ENCODE measurements at regions not wholly inside any gene's neighbourhood (a gene's known extent, or its start where the extent isn't known, plus 50 kb on each side); places are given as distances from the start of the nearest gene placed in this dataset.

GRCh38 chr1:22289307-22289995 lies 146.6 kb upstream of the WNT4 start:
- H3K27ac ChIP-seq (ENCODE audit: low read depth, low read length) = no peak overlapping the region
- H3K27me3 ChIP-seq (ENCODE audit: control insufficient read depth, insufficient read depth, low read length) = peaks cover 2% of the 10 kb centered on the region
- H3K4me3 ChIP-seq (ENCODE audit: low read length) = no peak overlapping the region

GRCh38 chr1:22290157-22290556 lies 147.3 kb upstream of the WNT4 start:
- H3K27ac ChIP-seq (ENCODE audit: low read depth, low read length) = no peak overlapping the region
- no peaks in the 10 kb centered on the region for H3K36me3 ChIP-seq (ENCODE audit: control insufficient read depth, insufficient read depth, low read length)
- H3K4me3 ChIP-seq (ENCODE audit: low read length) = no peak overlapping the region
- no peaks in the 10 kb centered on the region for H3K4me1 ChIP-seq (ENCODE audit: control insufficient read depth, insufficient read depth, low read length)
- peaks cover 2% of the 10 kb centered on the region for H3K27me3 ChIP-seq (ENCODE audit: control insufficient read depth, insufficient read depth, low read length)
- H3K9ac ChIP-seq (ENCODE audit: low read length) = no peak overlapping the region

More at GRCh38 chr1:22289307-22289995, 146.6 kb upstream of the WNT4 start:
- Histone ChIP-seq H3K36me3 (ENCODE audit: control insufficient read depth, insufficient read depth, low read length) (no peaks in the 10 kb centered on the region), H3K4me1 (ENCODE audit: control insufficient read depth, insufficient read depth, low read length) (no peaks in the 10 kb centered on the region), H3K9ac (ENCODE audit: low read length) (no peak overlapping the region)

- H3K27ac ChIP-seq (ENCODE audit: low read depth, low read length) = no peak overlapping the region
- H3K4me3 ChIP-seq (ENCODE audit: low read length) = no peak overlapping the region
- H3K36me3 ChIP-seq (ENCODE audit: control insufficient read depth, insufficient read depth, low read length) = no peaks in the 10 kb centered on the region
- no peak overlapping the region for H3K9ac ChIP-seq (ENCODE audit: low read length)
- H3K27me3 ChIP-seq (ENCODE audit: control insufficient read depth, insufficient read depth, low read length) = peaks cover 2% of the 10 kb centered on the region
- no peaks in the 10 kb centered on the region for H3K4me1 ChIP-seq (ENCODE audit: control insufficient read depth, insufficient read depth, low read length)
Observed at GRCh38 chr1:22290611-22291010, 147.7 kb upstream of the WNT4 start.

- H3K27ac ChIP-seq (ENCODE audit: low read depth, low read length) = no peak overlapping the region
- no peaks in the 10 kb centered on the region for H3K36me3 ChIP-seq (ENCODE audit: control insufficient read depth, insufficient read depth, low read length)
- no peak overlapping the region for H3K9ac ChIP-seq (ENCODE audit: low read length)
- H3K27me3 ChIP-seq (ENCODE audit: control insufficient read depth, insufficient read depth, low read length) = peaks cover 2% of the 10 kb centered on the region
- H3K4me1 ChIP-seq (ENCODE audit: control insufficient read depth, insufficient read depth, low read length) = no peaks in the 10 kb centered on the region
- no peak overlapping the region for H3K4me3 ChIP-seq (ENCODE audit: low read length)
Observed at GRCh38 chr1:22291057-22291456, 148.2 kb upstream of the WNT4 start.

GRCh38 chr1:22291494-22291893 lies 148.6 kb upstream of the WNT4 start:
- Histone ChIP-seq H3K4me1 (ENCODE audit: control insufficient read depth, insufficient read depth, low read length) (no peaks in the 10 kb centered on the region), H3K27me3 (ENCODE audit: control insufficient read depth, insufficient read depth, low read length) (peaks cover 2% of the 10 kb centered on the region), H3K4me3 (ENCODE audit: low read length) (no peak overlapping the region), H3K36me3 (ENCODE audit: control insufficient read depth, insufficient read depth, low read length) (no peaks in the 10 kb centered on the region), H3K27ac (ENCODE audit: low read depth, low read length) (no peak overlapping the region), H3K9ac (ENCODE audit: low read length) (no peak overlapping the region)

- no peak overlapping the region for H3K4me3 ChIP-seq (ENCODE audit: low read length)
- H3K36me3 ChIP-seq (ENCODE audit: control insufficient read depth, insufficient read depth, low read length) = no peaks in the 10 kb centered on the region
- H3K27me3 ChIP-seq (ENCODE audit: control insufficient read depth, insufficient read depth, low read length) = peaks cover 2% of the 10 kb centered on the region
- no peak overlapping the region for H3K9ac ChIP-seq (ENCODE audit: low read length)
- no peaks in the 10 kb centered on the region for H3K4me1 ChIP-seq (ENCODE audit: control insufficient read depth, insufficient read depth, low read length)
- no peak overlapping the region for H3K27ac ChIP-seq (ENCODE audit: low read depth, low read length)
Observed at GRCh38 chr1:22292011-22292788, 149.3 kb upstream of the WNT4 start.

GRCh38 chr1:22295396-22295795 lies 152.5 kb upstream of the WNT4 start:
- no peak overlapping the region for H3K27ac ChIP-seq (ENCODE audit: low read depth, low read length)
- H3K9ac ChIP-seq (ENCODE audit: low read length) = no peak overlapping the region
- H3K27me3 ChIP-seq (ENCODE audit: control insufficient read depth, insufficient read depth, low read length) = peaks cover 2% of the 10 kb centered on the region
- no peaks in the 10 kb centered on the region for H3K4me1 ChIP-seq (ENCODE audit: control insufficient read depth, insufficient read depth, low read length)
- H3K36me3 ChIP-seq (ENCODE audit: control insufficient read depth, insufficient read depth, low read length) = no peaks in the 10 kb centered on the region
- no peak overlapping the region for H3K4me3 ChIP-seq (ENCODE audit: low read length)

GRCh38 chr1:22295856-22296255 lies 153.0 kb upstream of the WNT4 start:
- H3K4me1 ChIP-seq (ENCODE audit: control insufficient read depth, insufficient read depth, low read length) = no peaks in the 10 kb centered on the region
- H3K4me3 ChIP-seq (ENCODE audit: low read length) = no peak overlapping the region
- no peak overlapping the region for H3K9ac ChIP-seq (ENCODE audit: low read length)
- no peak overlapping the region for H3K27ac ChIP-seq (ENCODE audit: low read depth, low read length)
- no peaks in the 10 kb centered on the region for H3K36me3 ChIP-seq (ENCODE audit: control insufficient read depth, insufficient read depth, low read length)
- H3K27me3 ChIP-seq (ENCODE audit: control insufficient read depth, insufficient read depth, low read length) = peaks cover 2% of the 10 kb centered on the region

- H3K4me1 ChIP-seq (ENCODE audit: control insufficient read depth, insufficient read depth, low read length) = no peaks in the 10 kb centered on the region
- no peak overlapping the region for H3K27ac ChIP-seq (ENCODE audit: low read depth, low read length)
- H3K9ac ChIP-seq (ENCODE audit: low read length) = no peak overlapping the region
- H3K27me3 ChIP-seq (ENCODE audit: control insufficient read depth, insufficient read depth, low read length) = peaks cover 2% of the 10 kb centered on the region
- no peaks in the 10 kb centered on the region for H3K36me3 ChIP-seq (ENCODE audit: control insufficient read depth, insufficient read depth, low read length)
- H3K4me3 ChIP-seq (ENCODE audit: low read length) = no peak overlapping the region
Observed at GRCh38 chr1:22296701-22297591, 154.0 kb upstream of the WNT4 start.

- Histone ChIP-seq H3K27ac (ENCODE audit: low read depth, low read length) (no peak overlapping the region), H3K4me1 (ENCODE audit: control insufficient read depth, insufficient read depth, low read length) (no peaks in the 10 kb centered on the region), H3K9ac (ENCODE audit: low read length) (no peak overlapping the region), H3K36me3 (ENCODE audit: control insufficient read depth, insufficient read depth, low read length) (no peaks in the 10 kb centered on the region), H3K27me3 (ENCODE audit: control insufficient read depth, insufficient read depth, low read length) (peaks cover 2% of the 10 kb centered on the region), H3K4me3 (ENCODE audit: low read length) (no peak overlapping the region)
Observed at GRCh38 chr1:22297999-22298398, 153.7 kb upstream of the ZBTB40 start.

GRCh38 chr1:22303816-22304215 lies 147.8 kb upstream of the ZBTB40 start:
- H3K4me3 ChIP-seq (ENCODE audit: low read length) = no peak overlapping the region
- no peak overlapping the region for H3K27ac ChIP-seq (ENCODE audit: low read depth, low read length)
- H3K4me1 ChIP-seq (ENCODE audit: control insufficient read depth, insufficient read depth, low read length) = no peaks in the 10 kb centered on the region
- H3K9ac ChIP-seq (ENCODE audit: low read length) = no peak overlapping the region
- no peaks in the 10 kb centered on the region for H3K36me3 ChIP-seq (ENCODE audit: control insufficient read depth, insufficient read depth, low read length)
- no peaks in the 10 kb centered on the region for H3K27me3 ChIP-seq (ENCODE audit: control insufficient read depth, insufficient read depth, low read length)

GRCh38 chr1:22309572-22309971 lies 142.1 kb upstream of the ZBTB40 start:
- Histone ChIP-seq H3K36me3 (ENCODE audit: control insufficient read depth, insufficient read depth, low read length) (no peaks in the 10 kb centered on the region), H3K4me1 (ENCODE audit: control insufficient read depth, insufficient read depth, low read length) (no peaks in the 10 kb centered on the region), H3K27ac (ENCODE audit: low read depth, low read length) (no peak overlapping the region), H3K4me3 (ENCODE audit: low read length) (no peak overlapping the region), H3K9ac (ENCODE audit: low read length) (no peak overlapping the region), H3K27me3 (ENCODE audit: control insufficient read depth, insufficient read depth, low read length) (no peaks in the 10 kb centered on the region)
